Body of pancreas (tissue), 4 donors: ENCODE measurements at regions not wholly inside any gene's neighbourhood (a gene's known extent, or its start where the extent isn't known, plus 50 kb on each side); places are given as distances from the start of the nearest gene placed in this dataset.

Source experiments
- ATAC-seq: fragments of 150-250 bp; one replicate; pipeline ENCODE4 v1.9.1; 2016
- DNase-seq, 4 donors: peaks; one replicate each; pipeline ENCODE4 v3.0.0-alpha.2; 2019
- H3K27ac ChIP-seq, 4 donors: fragments of 200-600 bp; sonication (generic); 1 replicate in 3 of 4; 2 replicates in 1 of 4; pipeline versions ENCODE4 v1.5.1 to v1.6.1; 2016 to 2019; ENCODE audit warnings: mild to moderate bottlenecking in 1 of 4, mixed read lengths in 1 of 4, moderate library complexity in 1 of 4
- H3K27me3 ChIP-seq, 2 donors: fragments of 200-600 bp; sonication (generic); one replicate each; pipeline ENCODE4 v1.6.0; 2016; ENCODE audit warnings: mild to moderate bottlenecking in 1 of 2
- H3K36me3 ChIP-seq, 2 donors: fragments of 200-600 bp; sonication (generic); replicated peaks in 1 of 2; 2 replicates each; pipeline ENCODE4 v1.5.1; 2016; ENCODE audit warnings: low read depth in 2 of 2; ENCODE audit not compliant: insufficient read depth in 1 of 2
- H3K4me1 ChIP-seq: fragments of 200-600 bp; sonication (generic); one replicate; pipeline ENCODE4 v1.6.0; 2016
- H3K4me3 ChIP-seq, 2 donors: fragments of 200-600 bp; sonication (generic); 1 replicate in 1 of 2; 2 replicates in 1 of 2; pipeline ENCODE4 v1.5.1; 2016 to 2019
- H3K9me3 ChIP-seq, 3 donors: fragments of 200-600 bp; sonication (generic); 1 replicate in 2 of 3; 2 replicates in 1 of 3; pipeline ENCODE4 v1.5.1; 2016
- POLR2A ChIP-seq, 3 donors: fragments of 450-650 bp; IDR thresholded peaks; one replicate each; pipeline ENCODE4 v1.6.1; 2016; ENCODE audit warnings: antibody characterized with exemption in 3 of 3, mild to moderate bottlenecking in 2 of 3
- WGBS, 2 donors: methylation state at CpG; one replicate each; pipeline ENCODE4 v1.1.5; 2017; 5-methylcytosine and 5-hydroxymethylcytosine counted together
- intact Hi-C: fragments of 100-400 bp; cut with DNase I; formaldehyde crosslinking; loops from one replicate; pipeline ENCODE4 v1.15.1; 2023
- TF ChIP-seq, protein P1 (sequence below), 7 experiments: fragments of 450-650 bp in 4 of 7; fragments of 200-600 bp in 3 of 7; sonication (generic) in 3 of 7; IDR thresholded peaks; one replicate each; pipeline ENCODE4 v1.5.1; 2016 to 2019; ENCODE audit warnings: antibody characterized with exemption in 7 of 7

DNA sequence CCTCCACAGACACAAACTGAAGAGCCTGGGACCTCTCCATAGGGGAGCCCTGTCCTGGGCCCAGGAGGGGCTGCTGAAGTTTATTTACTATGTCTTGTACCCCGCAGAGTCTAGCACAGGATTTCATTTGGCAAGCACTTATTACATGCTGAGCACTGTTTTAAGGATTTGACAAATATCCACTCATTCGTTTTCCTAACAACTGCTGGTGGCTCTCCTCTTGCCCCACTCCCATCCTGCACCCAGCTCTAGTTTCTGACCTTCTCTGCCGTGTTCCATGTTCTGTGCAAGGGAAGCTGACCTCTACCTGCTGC lies 127.0 kb upstream of the MAFB start:
- DNase-seq = no peak
- H3K4me1 ChIP-seq = no peaks in the 10 kb centered on the region
- WGBS, 2 donors = 67 to 81% methylated on average over 3 of the region's 3 CpGs
- no peak overlapping the region for H3K27ac ChIP-seq
- TF ChIP-seq POLR2A (IDR thresholded peaks at IDR 0.05) = no peak
- no peak overlapping the region for H3K4me3 ChIP-seq
- no peak for ATAC-seq
- H3K36me3 ChIP-seq = no peaks in the 10 kb centered on the region
- H3K9me3 ChIP-seq = no peaks in the 10 kb centered on the region
- intact Hi-C loops = no loop called here
- H3K27me3 ChIP-seq = no peaks in the 10 kb centered on the region

DNA sequence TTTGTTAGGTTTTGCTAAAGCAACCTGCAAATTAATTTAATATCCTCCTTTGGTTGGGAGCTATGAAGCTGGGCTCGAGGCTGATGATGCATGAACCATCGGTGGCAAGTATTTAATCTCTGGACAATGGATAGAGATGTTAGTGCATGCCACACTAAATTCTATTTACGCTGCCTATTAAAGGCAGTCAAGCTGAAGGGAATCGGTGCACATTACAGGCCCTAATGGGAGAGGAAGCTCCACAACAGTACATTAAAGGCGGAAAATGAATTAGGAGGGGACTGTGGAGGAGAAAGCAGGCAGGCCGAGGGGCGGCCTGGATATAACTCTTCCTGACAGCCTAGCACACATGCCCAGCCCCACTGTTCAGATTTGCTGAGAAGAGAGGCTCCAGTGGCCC lies 132.4 kb upstream of the MAFB start:
- TF ChIP-seq, protein P1, sequence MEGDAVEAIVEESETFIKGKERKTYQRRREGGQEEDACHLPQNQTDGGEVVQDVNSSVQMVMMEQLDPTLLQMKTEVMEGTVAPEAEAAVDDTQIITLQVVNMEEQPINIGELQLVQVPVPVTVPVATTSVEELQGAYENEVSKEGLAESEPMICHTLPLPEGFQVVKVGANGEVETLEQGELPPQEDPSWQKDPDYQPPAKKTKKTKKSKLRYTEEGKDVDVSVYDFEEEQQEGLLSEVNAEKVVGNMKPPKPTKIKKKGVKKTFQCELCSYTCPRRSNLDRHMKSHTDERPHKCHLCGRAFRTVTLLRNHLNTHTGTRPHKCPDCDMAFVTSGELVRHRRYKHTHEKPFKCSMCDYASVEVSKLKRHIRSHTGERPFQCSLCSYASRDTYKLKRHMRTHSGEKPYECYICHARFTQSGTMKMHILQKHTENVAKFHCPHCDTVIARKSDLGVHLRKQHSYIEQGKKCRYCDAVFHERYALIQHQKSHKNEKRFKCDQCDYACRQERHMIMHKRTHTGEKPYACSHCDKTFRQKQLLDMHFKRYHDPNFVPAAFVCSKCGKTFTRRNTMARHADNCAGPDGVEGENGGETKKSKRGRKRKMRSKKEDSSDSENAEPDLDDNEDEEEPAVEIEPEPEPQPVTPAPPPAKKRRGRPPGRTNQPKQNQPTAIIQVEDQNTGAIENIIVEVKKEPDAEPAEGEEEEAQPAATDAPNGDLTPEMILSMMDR (IDR thresholded peaks at IDR 0.05) = no peak
- TF ChIP-seq POLR2A (IDR thresholded peaks at IDR 0.05) = no peak
- Histone ChIP-seq H3K4me3 (no peak overlapping the region), H3K9me3 (no peaks in the 10 kb centered on the region), H3K27ac (no peak overlapping the region), H3K36me3 (no peaks in the 10 kb centered on the region), H3K4me1 (no peaks in the 10 kb centered on the region), H3K27me3 (no peaks in the 10 kb centered on the region)
- intact Hi-C loops = no loop called here
- WGBS, 2 donors = 61 to 75% methylated on average over 7 of the region's 7 CpGs
- DNase-seq (no peak), ATAC-seq (no peak)

DNA sequence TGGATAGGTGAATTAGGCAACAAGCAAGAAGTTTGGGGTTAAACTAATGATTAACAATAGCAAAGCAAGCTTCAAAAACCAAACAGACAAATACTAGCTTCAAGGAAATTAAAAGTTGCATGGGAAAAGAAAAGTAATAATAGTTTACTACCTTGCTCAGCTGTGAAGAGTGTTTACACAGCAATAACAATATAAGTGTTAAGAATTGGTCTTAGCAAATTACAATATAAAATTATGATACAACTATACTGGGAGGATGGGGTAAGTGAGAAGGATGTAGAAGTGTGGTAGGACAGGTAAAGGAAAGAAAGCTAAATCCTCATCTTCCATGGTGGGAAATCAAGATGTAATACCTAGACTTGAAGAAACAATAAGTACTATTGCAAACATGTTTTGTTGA lies 137.7 kb upstream of the MAFB start:
- intact Hi-C loops = no loop called here
- Histone ChIP-seq H3K9me3 (no peaks in the 10 kb centered on the region), H3K36me3 (no peaks in the 10 kb centered on the region), H3K27me3 (no peaks in the 10 kb centered on the region), H3K4me1 (no peaks in the 10 kb centered on the region), H3K27ac (no peak overlapping the region), H3K4me3 (no peak overlapping the region)
- no peak for ATAC-seq
- no peak for TF ChIP-seq POLR2A (IDR thresholded peaks at IDR 0.05)
- TF ChIP-seq, protein P1 (IDR thresholded peaks at IDR 0.05) = no peak
- DNase-seq = no peak

DNA sequence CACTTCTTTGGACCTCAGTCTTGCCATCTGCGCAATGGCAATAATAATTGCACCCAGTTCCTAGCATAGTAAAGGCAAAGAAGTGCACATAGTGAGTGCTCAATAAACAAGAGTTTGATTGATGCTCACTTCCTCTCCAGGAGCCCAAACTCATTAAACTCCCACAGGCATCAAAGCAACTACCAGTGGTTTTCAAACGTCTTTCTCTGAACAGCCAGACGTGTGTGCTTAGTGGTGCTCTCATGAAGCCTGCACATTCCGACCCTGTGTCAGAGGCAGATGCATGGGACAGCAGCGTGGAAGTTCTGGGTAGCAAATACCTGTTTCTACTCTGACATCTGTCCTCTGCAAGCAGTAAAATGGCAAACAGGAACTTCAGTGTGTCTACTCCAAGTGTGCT lies 146.3 kb upstream of the MAFB start:
- Histone ChIP-seq H3K27me3 (no peaks in the 10 kb centered on the region), H3K4me1 (no peaks in the 10 kb centered on the region), H3K36me3 (no peaks in the 10 kb centered on the region), H3K4me3 (no peak overlapping the region), H3K9me3 (peaks cover 0 to 3% (median 0%) of the 10 kb centered on the region in 3 donors), H3K27ac (no peak overlapping the region)
- 43 to 45% methylated on average over 3 to 5 of the region's 5 CpGs for WGBS, 2 donors
- intact Hi-C loops = no loop called here
- DNase-seq (no peak), ATAC-seq (no peak)
- TF ChIP-seq POLR2A (IDR thresholded peaks at IDR 0.05) = no peak
- TF ChIP-seq, protein P1 (IDR thresholded peaks at IDR 0.05) = no peak

DNA sequence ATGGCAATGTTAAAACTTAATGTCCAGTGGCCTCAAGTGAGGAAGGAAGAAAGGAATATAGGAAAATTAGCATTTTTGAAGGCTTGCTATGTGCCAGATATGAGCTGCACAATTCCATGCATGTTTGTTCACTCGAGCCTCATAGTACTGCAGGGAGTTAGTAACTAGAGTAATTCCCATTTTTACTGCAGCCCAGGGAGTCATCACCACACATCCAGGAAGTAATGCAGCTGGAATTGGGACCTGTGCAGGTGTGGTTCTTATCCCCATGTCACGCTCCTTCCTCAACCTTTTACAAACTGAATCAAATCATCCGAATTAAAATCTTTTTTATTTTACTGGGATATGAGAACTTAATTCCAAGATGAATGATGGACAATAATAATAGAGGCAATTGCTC lies 149.5 kb upstream of the MAFB start:
- no peaks in the 10 kb centered on the region for H3K36me3 ChIP-seq
- DNase-seq = no peak
- no peaks in the 10 kb centered on the region for H3K4me1 ChIP-seq
- no peak for ATAC-seq
- TF ChIP-seq POLR2A (IDR thresholded peaks at IDR 0.05) = no peak
- TF ChIP-seq, protein P1 (IDR thresholded peaks at IDR 0.05) = no peak
- 43 to 58% methylated on average over 3 of the region's 3 CpGs for WGBS, 2 donors
- H3K4me3 ChIP-seq = no peak overlapping the region
- no peak overlapping the region for H3K27ac ChIP-seq
- H3K27me3 ChIP-seq = no peaks in the 10 kb centered on the region
- peaks cover 0 to 6% (median 0%) of the 10 kb centered on the region in 3 donors for H3K9me3 ChIP-seq
- intact Hi-C loops = no loop called here
